NCI-H460 (cell line): ENCODE measurements at regions not wholly inside any gene's neighbourhood (a gene's known extent, or its start where the extent isn't known, plus 50 kb on each side); places are given as distances from the start of the nearest gene placed in this dataset.

Source experiments
- DNase-seq: peaks from one replicate; pipeline ENCODE4 v3.0.0-alpha.2; 2016; ENCODE audit warnings: low read depth; ENCODE audit errors: extremely low read depth

DNA sequence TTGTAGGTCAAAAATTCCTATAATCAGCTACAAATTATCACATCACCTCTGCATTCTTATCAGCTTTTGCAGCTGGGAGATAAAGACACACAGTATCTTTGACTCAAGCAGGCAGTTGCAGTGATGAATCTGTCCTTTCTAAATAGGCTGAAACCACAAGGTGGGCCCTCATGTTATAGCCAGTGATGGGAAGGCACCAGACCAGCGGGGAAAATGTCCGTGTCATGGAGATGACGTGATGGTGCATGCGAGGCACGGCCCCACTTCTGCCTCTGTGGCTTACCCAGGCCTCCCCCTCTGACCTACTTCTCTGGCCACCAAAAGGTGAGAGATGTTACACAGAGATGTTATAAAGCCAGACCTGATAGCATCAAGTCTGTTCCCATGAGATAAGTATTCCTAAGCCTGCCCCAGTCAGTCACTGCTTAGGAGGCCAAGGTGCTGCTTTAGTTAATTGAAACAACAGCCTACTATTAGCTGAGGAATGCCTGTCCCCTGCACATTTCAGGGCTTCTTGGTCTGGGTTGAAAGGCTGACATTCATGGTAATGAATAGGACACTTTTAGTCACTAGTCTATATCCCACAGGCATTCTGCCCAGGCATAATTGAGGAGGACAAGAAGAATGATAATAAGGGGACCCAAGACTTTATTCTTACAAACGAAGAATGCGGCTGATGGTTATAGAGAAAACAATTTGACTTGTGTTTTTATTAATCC is 327.9 kb downstream of the LPIN1 start:
- no peak for DNase-seq

- DNase-seq = no peak
Measured at GRCh38 chr2:12074845-12075217, 328.4 kb downstream of the LPIN1 start.

DNA sequence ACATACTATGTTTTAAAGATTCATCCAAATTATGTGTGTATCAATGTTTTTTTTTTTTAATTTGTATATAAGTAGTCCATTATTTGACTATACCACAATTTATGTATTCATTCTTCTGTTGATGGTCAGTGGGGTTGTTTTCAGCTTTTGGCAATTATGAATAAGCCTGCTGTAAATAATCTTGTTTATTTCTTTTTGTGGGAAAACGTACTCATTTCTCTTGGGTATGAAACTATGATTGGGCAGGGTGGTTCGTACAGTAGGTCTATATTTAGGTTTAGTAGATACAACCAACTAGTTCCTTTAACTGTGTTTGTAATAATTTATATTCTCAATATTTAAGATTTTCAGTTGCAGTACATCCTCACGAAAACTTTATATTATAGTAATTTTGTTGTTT is 329.2 kb downstream of the LPIN1 start:
- DNase-seq = no peak

DNA sequence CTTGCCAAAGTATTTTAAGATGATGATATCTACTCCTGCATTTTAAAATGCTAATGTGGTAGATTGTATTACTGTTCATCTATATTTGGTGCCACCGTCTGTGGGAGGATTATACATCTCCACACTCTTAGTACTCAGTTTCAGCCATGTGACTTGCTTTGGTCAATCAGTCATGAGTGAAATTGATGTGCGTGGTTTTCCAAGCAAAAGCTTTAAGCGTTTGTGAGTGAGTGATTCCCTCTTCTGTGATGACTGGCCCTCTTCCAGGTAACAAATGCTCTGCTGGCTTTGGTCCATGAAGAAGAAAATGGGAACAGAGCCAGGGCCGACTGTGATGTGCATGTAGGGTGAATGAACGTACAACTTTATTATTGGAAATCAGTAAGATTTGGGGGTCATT is 330.4 kb downstream of the LPIN1 start:
- no peak for DNase-seq

GRCh38 chr2:12080360-12080759 is 333.9 kb downstream of the LPIN1 start:
- no peak for DNase-seq

DNA sequence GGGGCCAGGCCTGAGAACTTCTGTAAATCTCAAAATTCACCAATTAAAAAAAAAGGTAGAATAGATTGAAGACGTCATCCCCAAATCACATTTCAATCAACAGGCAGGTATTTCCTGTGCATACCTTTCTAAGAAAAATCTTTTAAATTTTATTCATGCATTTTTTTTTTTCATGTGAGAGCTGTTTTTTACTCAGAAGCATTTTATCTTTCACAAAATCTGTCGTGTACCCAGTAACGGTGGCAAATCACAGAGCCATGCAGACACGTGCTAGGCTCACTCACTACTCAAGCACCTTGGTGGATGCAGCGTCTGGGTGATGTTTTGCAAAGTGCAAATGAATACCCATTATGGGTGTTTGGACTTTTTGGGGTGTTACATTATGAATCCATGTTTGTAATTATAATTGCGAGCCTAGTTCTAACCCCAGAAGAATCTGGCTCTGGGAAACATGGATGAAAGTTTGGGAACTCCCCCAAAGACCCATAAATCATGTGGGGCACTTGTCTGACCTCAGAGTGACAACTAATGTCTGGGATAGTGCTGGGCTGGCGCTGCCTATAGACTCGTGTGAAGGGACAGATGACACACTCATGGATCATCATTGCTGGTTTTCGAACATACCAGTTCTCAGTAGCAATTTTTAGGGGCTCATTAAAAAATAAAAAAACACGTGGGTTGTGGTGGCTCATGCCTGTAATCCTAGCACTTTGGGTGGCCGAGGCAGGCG is 335.2 kb downstream of the LPIN1 start:
- no peak for DNase-seq

DNA sequence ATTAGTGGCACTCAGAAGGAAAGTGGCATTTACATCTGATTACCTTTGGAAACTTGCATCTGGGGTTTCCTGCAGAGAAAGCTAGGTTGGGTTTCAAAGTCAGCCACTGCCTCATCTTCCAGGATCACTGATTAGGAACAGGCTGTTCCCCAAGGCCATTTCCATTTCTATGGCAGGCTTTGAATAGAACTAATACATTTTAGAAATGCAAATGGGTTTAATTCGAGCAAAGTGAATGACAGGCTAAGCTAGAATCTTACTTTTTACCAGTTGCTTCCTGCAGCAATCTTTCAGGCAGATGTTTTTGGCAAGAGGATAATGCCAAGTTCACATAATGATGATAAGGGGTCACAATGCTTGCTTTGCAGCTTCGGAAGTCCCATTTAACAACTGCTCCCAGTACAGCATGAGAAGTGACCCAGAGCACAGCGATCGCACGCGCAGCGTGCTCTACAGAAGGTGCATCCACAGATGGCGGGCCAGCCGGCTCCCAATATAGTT is 336.7 kb downstream of the LPIN1 start:
- DNase-seq = no peak

- DNase-seq = no peak
Measured at GRCh38 chr2:12083713-12084419, 337.4 kb downstream of the LPIN1 start.

DNA sequence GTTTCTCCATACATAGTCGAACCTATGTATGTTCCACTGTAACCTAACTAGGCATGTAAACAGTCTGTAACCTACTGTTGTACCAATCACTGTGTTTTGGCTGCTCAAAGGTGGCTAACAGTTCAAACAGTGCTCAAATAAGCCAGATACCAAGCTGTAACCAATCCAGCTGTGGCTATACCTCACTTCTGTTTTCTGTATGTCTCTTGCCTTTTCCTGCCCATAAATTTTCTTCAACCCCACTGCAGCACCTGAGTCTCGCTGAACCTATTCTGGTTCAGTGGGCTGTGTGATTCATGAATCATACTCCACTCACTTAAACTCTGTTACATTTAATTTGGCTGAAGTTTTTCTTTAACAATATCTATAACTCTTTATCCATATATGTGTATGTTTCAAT is 340.7 kb downstream of the LPIN1 start:
- no peak for DNase-seq

GRCh38 chr2:12087671-12088380 is 341.4 kb downstream of the LPIN1 start:
- DNase-seq = no peak

DNA sequence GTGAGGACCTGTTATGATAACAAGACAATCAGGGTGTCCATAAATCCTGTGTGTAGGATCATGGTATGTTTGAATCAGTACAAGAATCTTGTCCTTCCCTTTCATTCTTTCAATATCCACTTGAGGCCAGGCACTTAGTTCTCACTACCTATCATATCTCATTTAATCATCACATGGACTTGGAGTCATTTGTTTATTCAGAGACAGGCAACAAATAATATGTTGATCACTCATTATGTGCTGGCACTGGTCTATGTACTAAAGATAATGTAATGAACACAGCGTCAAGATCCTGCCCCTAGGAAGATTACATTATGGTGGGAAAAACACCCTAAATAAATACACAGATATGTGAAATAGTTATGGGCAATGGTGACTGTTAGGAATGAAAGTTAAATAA is 342.6 kb downstream of the LPIN1 start:
- no peak for DNase-seq

DNA sequence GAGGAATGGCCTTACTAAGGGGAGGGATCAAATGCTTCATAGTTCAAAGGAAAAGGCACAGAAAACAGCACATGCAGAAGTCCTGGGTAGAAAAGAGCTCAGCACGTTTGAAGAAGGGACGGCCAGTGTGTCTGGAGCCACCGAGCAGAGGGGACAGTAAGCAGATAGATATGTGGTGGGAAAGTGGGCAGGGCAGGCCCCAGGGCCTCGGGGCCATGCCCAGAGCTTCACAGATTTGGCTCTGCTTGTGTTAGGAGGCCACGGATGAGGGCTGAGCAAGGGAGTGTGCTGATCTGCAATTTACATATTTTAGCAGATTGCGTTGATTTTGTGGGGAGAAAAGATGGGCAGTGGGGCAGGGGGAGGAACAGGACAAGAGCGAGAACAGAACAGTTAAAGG is 343.1 kb downstream of the LPIN1 start:
- no peak for DNase-seq

DNA sequence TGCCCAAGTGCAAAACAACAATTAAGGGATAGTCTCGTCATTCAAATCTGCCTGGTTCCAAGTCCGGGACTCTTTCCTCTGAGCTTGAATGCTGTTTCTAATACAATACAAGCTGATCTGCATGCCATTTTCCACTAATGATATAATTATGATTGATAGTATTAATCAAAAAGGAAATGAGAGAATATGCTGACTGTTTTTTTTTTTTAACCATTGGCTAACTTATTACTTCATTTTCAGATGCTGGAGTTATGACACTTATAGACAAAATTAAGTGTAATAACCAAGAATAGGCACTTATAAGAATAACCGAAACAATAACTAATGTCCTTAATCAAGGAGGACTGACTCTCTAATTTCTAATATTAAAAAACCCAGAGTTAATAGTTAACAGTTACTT is 343.6 kb downstream of the LPIN1 start:
- no peak for DNase-seq

DNA sequence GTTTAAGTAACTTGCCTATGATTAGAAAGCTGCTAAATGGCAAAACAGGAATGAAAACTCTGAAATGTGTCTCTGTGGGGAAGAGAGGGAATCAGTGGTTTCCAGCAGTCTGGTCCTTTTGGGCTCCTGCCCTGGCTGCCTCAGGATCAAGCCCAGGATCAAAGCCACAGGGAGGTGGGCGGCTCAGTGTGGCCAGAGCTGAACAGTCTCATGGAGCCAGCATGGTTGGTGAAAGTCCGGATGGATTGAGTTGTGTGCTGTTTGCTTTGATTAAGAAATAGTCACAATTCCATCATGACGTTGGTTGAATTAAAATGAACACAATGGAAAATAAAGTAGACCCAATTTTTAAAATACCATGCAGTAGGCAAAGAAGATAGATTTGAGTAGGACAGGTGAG is 344.2 kb downstream of the LPIN1 start:
- no peak for DNase-seq

GRCh38 chr2:12091201-12091806 is 344.9 kb downstream of the LPIN1 start:
- DNase-seq = no peak

- no peak for DNase-seq
Measured at GRCh38 chr2:12094134-12094533, 347.7 kb downstream of the LPIN1 start.

DNA sequence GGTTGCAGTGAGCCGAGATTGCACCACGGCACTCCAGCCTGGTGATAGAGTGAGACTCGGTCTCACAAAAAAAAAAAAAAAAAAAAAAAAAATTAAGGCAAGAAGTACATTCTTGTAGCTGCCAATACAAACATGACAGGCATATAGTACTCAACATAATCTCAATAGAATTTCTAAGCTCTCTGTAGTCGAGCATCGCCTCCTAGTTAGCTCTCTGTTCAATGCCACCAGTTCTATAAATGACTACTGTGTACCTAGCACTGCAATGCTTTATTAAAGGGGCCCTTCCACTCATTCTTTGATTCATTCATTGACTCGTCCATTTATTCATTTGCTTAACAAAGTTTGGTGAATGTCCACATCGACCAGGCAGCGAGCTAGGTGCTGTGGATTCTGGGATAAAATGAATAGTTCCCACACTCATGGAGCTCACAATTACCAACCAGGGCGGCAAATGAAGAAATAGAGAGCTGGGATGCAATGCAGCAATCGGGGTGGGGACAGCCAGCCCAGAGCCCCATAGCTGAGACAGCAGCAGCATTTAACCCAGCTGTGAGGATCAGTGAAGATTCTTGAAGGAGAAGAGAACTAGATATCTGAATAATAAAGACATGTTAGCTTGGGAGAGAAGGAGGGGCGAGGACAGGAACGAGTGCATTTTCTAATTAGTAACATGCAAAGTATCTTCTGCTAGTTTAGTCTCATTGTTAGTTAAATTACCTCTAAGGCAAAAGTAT is 349.8 kb downstream of the LPIN1 start:
- no peak for DNase-seq

- no peak for DNase-seq
Measured at GRCh38 chr2:12096788-12097449, 350.5 kb downstream of the LPIN1 start.

DNA sequence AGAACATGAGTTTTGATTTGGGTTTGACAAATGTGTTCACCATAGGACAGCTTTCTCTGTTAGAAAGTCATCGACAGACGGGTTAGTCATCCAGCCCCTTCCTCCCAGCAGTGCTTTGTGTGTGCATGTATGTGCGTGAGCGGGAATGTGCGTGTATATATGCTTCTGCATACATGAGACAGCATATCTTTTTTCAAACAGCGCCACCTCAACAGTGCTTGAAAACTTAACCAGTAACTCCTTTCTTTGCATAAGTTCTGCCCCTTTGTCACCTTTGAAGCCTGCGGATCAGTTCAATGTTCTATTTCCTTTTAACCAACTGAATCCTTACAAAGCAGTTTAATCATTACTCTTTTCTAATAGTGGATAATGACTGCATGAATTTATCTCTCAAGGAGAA is 351.4 kb downstream of the LPIN1 start:
- no peak for DNase-seq
